ENCODE measurements at regions not wholly inside any gene's neighbourhood (a gene's known extent, or its start where the extent isn't known, plus 50 kb on each side); places are given as distances from the start of the nearest gene placed in this dataset.

GRCh38 chr18:25608091-25608490 is 256.1 kb upstream of the ZNF521 start:
- TF ChIP-seq EZH2 (IDR thresholded peaks at IDR 0.05; ENCODE audit: borderline replicate concordance, insufficient read depth, low read depth, low read length, poor library complexity, severe bottlenecking) (no peak), CTCF (IDR thresholded peaks at IDR 0.05) (no peak)

All from B cell (primary cell).